NCI-H1092 (cell line): ENCODE measurements at regions not wholly inside any gene's neighbourhood (a gene's known extent, or its start where the extent isn't known, plus 50 kb on each side); places are given as distances from the start of the nearest gene placed in this dataset.

Experiments
- DNase-seq: peaks from one replicate; lab custom pipeline; 2025; lab: John Stamatoyannopoulos, UW

- DNase-seq = no peak
Measured at GRCh38 chr22:47596176-47596690, 833.8 kb downstream of the TBC1D22A start.

DNA sequence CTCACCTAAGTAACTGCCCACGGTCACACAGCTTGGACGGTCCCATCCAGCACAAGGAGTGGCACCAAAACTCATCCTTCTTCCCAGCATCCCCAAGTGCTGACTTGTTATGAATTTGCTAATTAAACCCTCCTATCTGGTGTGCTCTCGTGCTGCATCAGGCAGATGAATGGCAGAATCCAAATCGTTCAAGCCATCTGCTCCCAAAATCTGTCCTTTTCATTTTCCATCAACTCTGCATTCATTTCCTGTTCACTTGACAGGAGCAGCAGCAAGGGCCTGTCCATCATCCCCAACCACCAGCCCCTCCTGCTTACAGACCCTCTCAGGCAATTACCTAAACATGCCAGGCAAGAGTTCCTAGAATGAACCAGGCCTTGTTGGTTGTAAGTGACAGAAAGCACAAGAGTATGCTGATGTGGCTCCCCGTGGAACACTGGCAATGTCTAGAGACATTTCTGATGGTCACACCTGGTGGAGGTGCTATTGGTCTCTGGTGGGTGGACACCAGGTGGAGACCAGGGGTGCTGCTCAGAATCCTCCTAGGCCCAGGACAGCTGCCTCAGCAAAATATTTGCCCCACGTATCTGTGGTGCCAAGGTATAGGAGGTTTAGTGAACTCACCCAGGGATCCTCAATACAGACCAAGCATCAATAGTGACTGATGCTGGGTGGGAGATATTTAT is 832.5 kb downstream of the TBC1D22A start:
- no peak for DNase-seq

DNA sequence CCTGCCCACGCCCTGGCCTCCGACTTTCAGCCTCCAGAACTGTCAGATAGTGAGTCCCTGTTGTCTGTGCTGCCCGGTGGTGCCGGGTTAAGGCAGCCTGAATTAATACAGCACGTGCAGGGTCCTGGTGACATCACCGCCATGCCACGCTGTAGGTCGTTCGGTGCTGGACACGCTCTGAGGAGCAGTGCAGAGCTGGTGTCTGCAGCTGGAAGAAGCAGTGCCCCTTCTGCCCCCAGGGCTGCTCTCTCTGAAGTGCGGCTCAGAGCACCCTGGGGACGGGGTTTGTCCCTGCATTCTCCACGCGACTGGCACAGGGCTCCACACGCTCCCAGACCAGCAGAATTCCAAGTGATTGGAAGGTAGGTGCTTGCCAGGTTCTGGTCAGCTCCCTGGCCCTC is 831.5 kb downstream of the TBC1D22A start:
- DNase-seq = no peak

DNA sequence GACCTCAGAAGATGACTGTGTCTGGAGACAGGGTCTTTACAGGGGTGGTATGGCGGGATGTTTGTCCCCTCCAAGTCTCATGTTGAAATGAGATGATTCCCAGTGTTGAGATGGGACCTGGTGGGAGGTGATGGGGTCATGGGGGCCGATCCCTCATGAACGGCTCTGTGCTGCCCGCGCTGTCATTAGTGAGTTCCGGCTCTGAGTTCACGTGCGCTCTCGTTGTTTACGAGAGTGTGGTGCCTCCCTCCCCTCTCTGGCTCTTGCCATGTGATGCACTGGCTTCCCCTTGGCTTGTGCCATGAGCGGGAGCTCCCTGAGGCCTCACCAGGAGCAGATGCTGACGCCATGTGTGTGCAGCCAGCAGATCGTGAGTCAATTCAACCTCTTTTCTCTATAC is 830.8 kb downstream of the TBC1D22A start:
- DNase-seq = no peak

DNA sequence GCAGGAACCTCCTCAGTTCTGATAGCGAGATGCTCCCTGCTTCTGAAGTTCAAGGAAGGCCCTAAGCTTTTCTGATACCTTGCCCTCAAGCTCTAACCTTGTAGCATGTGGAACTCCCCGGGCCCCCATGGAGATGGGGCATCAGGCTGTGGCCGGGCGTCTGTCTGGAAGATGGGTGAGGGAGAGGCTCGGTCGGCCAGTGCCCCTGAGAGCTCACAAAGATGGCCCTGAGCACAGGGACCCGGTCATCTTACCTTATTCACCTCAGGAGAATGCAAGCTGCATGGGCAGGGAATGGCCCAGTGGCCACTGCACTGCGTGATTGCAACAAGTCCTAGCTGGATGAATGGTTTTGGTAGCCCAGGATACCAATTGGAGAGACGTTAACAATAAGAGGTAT is 830.3 kb downstream of the TBC1D22A start:
- no peak for DNase-seq

DNA sequence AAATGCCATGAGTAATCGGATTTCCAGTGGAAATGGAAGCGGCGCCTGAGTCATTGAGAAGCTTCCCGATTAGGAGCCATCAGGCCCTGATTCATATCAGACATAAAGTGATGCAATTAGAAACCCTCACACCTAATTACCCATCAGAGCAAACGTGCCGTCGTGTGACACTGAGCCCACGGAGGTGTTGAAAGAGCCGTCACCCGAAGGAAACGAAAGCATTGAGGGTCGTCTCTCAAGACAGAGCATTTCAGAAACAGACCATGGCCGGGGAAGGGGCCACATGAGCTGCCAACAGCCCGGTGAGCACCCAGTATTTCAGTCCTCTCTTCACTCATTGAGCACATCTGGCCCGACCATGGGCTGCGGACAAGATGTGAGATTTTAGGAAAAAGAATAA is 829.3 kb downstream of the TBC1D22A start:
- no peak for DNase-seq

DNA sequence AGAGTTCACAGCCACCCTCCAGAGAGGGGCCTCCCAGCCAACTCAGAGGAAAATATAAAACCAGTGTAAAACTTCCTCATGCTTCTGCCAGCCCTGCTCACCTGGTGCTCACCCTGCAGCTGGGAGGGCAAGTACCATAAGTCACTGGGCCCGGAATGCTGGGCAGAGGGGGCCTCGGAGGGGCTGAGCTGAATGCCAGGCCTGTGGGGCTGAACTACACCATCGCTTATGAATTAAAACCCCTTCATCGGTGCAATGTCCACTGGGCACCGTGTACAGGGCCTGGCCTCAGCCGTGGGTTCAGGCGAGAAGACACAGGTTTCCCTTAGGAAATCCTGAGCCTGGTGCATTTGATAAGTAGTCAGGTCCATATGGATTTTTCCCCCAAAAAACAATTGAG is 828.6 kb downstream of the TBC1D22A start:
- no peak for DNase-seq

GRCh38 chr22:47589271-47590250 is 827.1 kb downstream of the TBC1D22A start:
- no peak for DNase-seq

DNA sequence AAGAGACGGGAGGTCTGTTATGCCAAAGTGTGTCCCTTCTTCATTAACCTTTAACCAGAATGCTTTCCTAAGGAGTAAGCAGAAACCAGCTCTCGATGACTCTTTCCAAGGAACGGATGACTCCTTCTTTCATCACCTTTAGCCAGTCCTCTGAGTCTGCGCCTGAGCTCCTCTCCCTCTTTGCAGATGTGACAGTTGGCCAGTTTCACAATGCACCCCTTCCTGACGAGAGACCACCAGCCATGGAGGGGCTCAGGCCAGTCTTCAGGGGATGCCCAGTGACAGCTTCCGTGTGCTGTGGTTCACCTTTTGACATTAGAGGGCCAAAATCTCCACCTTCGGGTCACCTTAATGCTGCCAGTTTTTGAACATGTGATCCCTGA is 826.1 kb downstream of the TBC1D22A start:
- no peak for DNase-seq

DNA sequence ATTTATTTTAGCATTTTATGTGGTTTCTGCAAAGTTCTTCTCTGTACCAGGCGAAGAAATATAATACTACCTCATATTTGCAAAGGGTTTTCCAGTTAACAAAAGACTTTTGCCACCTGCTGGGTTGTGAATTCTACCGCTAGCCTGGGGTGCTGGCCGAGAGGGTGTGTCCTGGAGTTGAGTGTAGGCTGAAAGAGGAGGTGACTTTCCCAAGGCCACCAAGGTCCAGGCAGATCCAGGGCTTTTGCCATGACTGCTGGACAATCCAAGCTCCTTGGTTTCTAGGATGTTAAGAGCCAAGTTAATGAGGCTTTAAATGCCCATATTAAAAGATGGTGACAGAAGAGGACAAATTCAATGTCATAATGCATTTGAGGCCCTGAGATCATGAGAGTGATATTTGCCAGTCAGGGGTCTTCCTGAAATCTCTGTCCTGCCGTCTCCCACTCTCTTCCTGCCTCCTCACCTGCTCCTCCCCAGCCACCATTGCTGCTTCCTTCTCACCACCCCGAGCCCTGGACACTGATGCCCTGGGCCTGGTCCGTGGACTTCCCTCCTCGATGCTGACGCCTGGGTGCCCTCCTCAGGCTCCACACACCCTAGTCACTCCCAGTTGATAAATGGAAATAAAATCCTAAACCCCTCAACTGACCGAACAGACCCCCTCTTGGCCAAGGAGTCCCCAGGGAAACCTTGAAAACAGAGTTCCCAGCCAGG is 825.6 kb downstream of the TBC1D22A start:
- DNase-seq = no peak

DNA sequence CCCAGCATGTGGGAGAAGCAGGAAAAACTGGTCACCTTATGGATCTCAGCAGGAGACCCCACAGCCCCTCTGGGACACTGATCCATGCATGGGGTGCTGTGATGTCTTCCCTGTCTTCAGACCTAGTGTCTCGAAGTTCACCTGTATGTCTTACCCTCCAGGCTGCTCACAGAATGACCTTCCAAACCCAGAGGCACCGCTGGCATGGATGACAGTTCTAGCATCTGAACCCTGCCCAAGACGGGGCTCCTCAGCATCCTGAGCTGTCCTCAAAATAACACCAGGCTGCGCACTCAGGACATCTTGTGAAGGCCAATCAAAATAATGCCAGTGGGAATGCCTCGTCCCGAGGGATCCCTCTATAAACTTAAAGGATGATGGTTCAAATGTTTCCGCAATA is 824.9 kb downstream of the TBC1D22A start:
- DNase-seq = no peak

- DNase-seq = no peak
Measured at GRCh38 chr22:47586946-47587345, 824.5 kb downstream of the TBC1D22A start.

DNA sequence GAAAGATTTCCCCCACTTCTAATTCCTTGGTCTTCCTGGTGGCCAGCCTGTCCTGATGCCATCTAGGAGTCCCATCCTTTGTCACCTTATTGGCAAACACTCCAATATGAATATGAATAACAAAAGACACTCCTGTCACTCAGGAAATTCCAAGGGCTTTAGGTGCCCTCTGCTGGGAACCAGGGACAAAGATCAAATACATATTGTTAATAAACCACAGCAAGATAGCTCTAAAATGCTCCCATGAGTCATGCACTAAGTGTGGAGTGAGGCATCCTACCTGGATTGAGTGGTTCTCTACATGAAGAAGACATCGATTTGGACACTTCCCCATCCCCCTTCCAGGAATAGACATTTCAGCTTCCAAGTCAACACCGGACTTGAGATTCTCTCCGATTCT is 823.6 kb downstream of the TBC1D22A start:
- DNase-seq = no peak

DNA sequence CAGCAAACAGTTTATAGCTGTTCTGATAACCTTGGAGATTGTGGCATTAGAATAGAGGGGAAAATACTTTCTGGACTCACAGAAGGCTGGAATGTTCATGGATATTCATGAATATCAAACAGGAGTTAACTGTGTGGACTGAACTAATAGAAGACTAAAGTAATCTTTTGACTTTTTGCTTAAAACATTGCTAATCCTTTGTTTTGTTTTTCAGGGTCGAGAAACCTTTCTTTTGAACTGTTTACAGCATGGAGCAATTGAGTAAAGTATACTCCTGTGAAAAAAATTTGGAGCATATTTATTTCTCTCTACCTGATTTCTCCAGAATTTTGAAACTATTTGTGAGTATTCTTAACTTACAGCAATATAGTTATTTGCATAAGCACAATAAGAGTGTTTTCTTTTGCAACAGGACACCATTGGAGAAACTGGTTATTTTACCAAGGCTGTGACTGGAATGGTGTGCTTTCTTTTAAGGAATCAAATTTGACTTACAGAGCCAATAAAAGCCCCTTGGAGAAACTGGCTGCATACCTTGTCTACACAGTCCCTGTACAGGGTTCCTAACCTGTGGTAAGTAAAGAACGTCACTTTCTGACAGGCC is 821.6 kb downstream of the TBC1D22A start:
- no peak for DNase-seq

DNA sequence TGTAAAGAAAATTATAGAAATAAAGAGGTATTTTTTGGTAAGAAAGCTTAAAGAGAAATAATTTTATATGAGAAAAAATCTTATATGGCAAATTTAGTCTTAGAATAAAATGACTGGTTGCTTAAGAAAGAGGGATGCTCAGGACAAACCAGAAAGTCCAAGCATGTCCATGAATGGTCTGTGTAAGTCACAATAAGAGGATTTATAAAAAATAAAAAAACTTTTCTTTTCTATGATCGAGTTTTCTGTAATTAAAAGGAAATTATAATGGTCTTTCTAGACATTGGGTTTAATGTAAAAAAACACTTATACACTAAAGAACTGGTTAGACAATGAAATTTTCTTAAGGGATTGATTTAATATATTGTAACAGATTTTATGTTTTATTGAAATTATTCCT is 819.6 kb downstream of the TBC1D22A start:
- no peak for DNase-seq

DNA sequence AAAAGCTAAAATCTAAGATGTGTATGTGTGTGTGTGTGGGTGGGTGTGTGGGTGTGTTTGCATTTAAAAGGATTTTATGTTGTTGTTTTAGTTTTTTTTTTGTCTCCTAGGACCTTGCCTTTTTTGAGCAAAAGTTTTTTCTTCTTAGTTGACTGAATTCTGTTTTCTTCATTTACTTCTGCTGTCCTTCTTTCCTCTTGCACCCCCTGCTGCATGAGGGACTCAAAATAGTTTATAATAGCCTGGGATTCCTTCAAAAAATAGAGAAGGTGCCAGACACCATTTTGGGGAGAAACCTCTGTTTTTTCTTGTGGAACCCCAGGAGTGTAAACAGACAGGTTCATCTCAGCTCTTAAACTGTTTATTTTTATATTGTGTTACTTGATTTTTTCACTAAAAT is 817.7 kb downstream of the TBC1D22A start:
- no peak for DNase-seq

DNA sequence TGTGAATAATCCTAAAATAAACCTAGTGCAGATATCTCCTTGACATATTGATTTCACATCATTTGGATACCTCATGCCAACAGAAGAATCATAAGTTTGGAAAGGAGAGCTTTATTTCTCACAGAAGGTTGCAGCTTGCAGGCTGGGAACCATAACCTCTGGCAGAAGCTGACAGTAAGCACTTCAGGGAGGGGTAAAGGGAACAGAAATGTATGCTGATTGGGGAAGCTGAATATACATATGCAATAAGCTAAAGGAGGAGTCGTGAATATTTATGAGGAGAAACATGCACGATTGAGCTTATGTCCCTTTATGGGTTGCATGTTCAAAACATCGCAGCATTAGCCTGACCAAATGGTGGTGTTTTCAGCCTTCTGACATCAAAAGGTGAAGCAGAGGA is 814.5 kb downstream of the TBC1D22A start:
- DNase-seq = no peak

DNA sequence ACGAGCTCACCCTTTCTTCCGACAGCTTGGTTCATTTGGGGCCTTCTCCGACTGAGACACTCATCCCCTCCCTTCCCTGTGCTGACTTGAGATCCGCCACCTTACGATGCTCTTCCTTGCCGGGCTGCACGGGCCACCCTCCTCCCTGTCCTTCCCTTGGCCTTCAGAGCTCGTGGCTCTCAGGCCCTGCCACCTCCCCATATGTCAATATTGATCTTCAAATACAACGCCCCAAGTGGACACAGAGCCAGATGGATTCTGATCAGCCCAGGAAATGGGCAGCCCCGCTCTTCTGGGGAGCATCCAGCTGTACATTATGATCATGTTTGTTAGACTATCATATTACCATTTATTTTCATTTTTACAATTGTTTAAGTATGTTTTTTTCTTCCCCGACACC is 812.8 kb downstream of the TBC1D22A start:
- DNase-seq = no peak

- DNase-seq = no peak
Measured at GRCh38 chr22:47574556-47574955, 812.1 kb downstream of the TBC1D22A start.

DNA sequence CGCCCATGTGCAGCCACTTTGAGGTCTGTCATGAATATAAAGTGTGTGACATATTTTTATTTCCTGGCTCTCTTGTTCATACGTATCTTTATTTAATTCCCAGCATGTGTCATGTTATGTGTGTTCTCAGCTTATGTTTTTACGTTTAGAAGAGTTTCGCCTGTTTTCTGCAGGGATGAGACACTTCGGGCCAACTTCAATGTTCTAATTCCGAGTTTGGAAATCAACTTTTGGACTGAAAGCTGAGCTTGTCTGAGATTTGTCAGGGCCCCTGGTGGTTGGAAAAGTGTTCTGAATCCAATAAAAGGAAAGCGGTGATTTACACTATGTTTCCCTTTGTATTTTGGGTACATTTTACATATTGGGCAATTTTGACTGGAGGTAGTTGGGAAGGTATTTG is 810.7 kb downstream of the TBC1D22A start:
- no peak for DNase-seq

DNA sequence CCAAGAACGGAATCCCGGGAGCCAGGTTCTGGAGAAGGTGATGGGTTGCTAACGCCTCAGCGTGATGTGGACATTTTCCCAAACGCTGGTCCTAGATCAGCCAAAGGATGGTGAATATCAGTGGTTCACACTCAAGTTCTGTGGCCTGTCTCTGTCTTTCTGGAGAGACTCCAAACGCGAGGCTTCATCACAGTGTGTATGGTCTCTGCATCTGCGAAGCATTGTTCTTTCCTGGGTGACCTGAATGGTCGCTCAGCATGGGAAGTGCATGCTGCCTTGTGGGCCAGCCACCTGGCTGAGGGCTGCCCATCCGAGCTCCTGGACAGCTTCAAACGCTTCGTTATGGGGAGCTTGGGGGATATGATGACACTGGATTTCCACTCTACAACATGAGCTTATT is 810.0 kb downstream of the TBC1D22A start:
- DNase-seq = no peak

DNA sequence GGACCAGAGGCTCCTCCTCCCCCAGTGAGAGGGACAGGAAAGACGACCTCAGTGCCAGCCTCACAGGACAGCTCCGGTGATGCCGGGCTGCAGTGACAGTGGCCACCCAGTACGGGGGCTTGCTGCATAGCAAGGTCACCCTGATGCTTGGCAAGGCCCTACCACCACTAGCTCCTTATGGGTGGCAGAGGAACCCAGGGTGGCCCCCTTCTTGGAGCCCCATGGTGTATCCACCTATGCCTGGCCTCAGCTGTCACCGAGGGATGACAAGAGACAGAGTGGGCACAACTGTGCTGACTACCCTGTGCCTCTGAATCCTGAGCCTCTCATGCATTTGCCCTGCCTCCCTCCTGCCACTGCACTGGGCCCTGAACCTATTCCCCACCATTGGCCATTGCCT is 809.2 kb downstream of the TBC1D22A start:
- no peak for DNase-seq
